ENCODE measurements at regions not wholly inside any gene's neighbourhood (a gene's known extent, or its start where the extent isn't known, plus 50 kb on each side); places are given as distances from the start of the nearest gene placed in this dataset.
"Not testable (repeated sequence)": the region's sequence is repeated elsewhere in the genome, so short reads cannot be mapped to it uniquely, and the experiment has no call there.

DNA sequence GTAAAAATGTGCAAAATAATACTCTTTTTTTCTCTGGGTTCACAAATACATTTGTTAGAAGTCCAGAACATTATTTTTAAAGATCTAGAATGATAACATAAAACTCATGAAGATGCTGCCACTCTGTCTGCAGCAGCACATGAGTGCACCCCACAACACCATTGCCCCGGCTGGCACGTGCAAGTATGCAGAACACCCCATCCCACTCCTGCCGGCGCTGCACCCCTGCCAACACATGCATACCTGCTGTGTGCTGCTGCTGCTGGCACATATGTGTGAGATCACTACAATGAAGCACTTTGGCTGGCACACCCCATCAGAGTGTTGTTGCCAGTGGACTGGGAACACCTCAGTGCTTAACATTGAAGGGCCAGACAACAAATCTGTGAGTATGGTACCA, 129.1 kb downstream of the CCT8L2 start:
- not testable (repeated sequence) for H4K5ac ChIP-seq (ENCODE audit: insufficient read length, low read depth, low read length)

GRCh38 chr22:16447451-16447850, 145.2 kb downstream of the CCT8L2 start:
- H3K4me1 Mint-ChIP-seq; H3K4me2 ChIP-seq (ENCODE audit: insufficient read depth, insufficient read length, low read length); H2BK15ac ChIP-seq (ENCODE audit: low read depth, low read length): not testable (repeated sequence)

More for the DNA sequence above, 129.1 kb downstream of the CCT8L2 start:
- not testable (repeated sequence) for H2BK20ac ChIP-seq (ENCODE audit: low read depth, low read length, poor library complexity, severe bottlenecking); H3K23me2 ChIP-seq (ENCODE audit: insufficient read length, low read depth, low read length, poor library complexity, severe bottlenecking); H3K9me3 ChIP-seq (ENCODE audit: control insufficient read depth, low read depth, low read length); H2AK5ac ChIP-seq (ENCODE audit: insufficient read length, low read length); H3K4ac ChIP-seq (ENCODE audit: low read depth, low read length); H2AFZ ChIP-seq (ENCODE audit: low read length); H3K4me2 ChIP-seq (ENCODE audit: insufficient read depth, insufficient read length, low read length); H2BK5ac ChIP-seq (ENCODE audit: insufficient read length, low read length); H4K91ac ChIP-seq (ENCODE audit: insufficient read length, low read depth, low read length); H3T11ph ChIP-seq (ENCODE audit: low read length); H3K56ac ChIP-seq (ENCODE audit: insufficient read length, low read depth, low read length); H4K20me1 ChIP-seq (ENCODE audit: control insufficient read depth, insufficient read depth, insufficient read length); H3K27me3 ChIP-seq (ENCODE audit: insufficient read depth, low read length); H3K23ac ChIP-seq (ENCODE audit: insufficient read length, low read depth, low read length); H3K4me1 Mint-ChIP-seq; H3K9ac ChIP-seq (ENCODE audit: extremely low read depth, insufficient read length, low read length); H3K4me3 Mint-ChIP-seq; H3K14ac ChIP-seq (ENCODE audit: insufficient read depth, low read length); H3K4me1 ChIP-seq (ENCODE audit: insufficient read depth, low read length); H3K27ac ChIP-seq (ENCODE audit: insufficient read length, low read depth, low read length); H3K79me1 ChIP-seq (ENCODE audit: insufficient read depth, low read depth, low read length, poor library complexity, severe bottlenecking); H4K8ac ChIP-seq (replicated peaks; ENCODE audit: insufficient read length, low read depth, low read length); H3K36me3 Mint-ChIP-seq (ENCODE audit: insufficient read depth in 1 of 3, low read depth in 3 of 3); H3K79me2 ChIP-seq (ENCODE audit: insufficient read depth, low read length); H3K27me3 Mint-ChIP-seq (ENCODE audit: low read depth); H3K18ac ChIP-seq (ENCODE audit: insufficient read length, low read depth, low read length); H2BK15ac ChIP-seq (ENCODE audit: low read depth, low read length); DNase-seq; H2BK120ac ChIP-seq (ENCODE audit: low read depth, low read length, poor library complexity, severe bottlenecking); H2BK12ac ChIP-seq (ENCODE audit: insufficient read length, low read depth, low read length); H3K27ac Mint-ChIP-seq
- WGBS (ENCODE audit: extremely low coverage, insufficient read length, low lambda C conversion rate), result no CpG with 5 or more reads among the region's 4 CpGs
- peaks cover 69% of the 10 kb centered on the region in 2 experiments for H3K9me3 Mint-ChIP-seq

More at GRCh38 chr22:16447451-16447850, 145.2 kb downstream of the CCT8L2 start:
- WGBS (ENCODE audit: extremely low coverage, insufficient read length, low lambda C conversion rate), result no CpG with 5 or more reads among the region's 7 CpGs
- H3K23me2 ChIP-seq (ENCODE audit: insufficient read length, low read depth, low read length, poor library complexity, severe bottlenecking); H3K79me1 ChIP-seq (ENCODE audit: insufficient read depth, low read depth, low read length, poor library complexity, severe bottlenecking); H3K4ac ChIP-seq (ENCODE audit: low read depth, low read length); H4K8ac ChIP-seq (replicated peaks; ENCODE audit: insufficient read length, low read depth, low read length); H3K27me3 Mint-ChIP-seq (ENCODE audit: low read depth); DNase-seq; H3T11ph ChIP-seq (ENCODE audit: low read length); H2BK12ac ChIP-seq (ENCODE audit: insufficient read length, low read depth, low read length); H4K5ac ChIP-seq (ENCODE audit: insufficient read length, low read depth, low read length); H2AFZ ChIP-seq (ENCODE audit: low read length); H4K20me1 ChIP-seq (ENCODE audit: control insufficient read depth, insufficient read depth, insufficient read length); H3K14ac ChIP-seq (ENCODE audit: insufficient read depth, low read length); H3K9ac ChIP-seq (ENCODE audit: extremely low read depth, insufficient read length, low read length); H3K18ac ChIP-seq (ENCODE audit: insufficient read length, low read depth, low read length); H3K79me2 ChIP-seq (ENCODE audit: insufficient read depth, low read length); H2AK5ac ChIP-seq (ENCODE audit: insufficient read length, low read length); H3K9me3 ChIP-seq (ENCODE audit: control insufficient read depth, low read depth, low read length); H3K27ac Mint-ChIP-seq; H3K56ac ChIP-seq (ENCODE audit: insufficient read length, low read depth, low read length); H4K91ac ChIP-seq (ENCODE audit: insufficient read length, low read depth, low read length); H3K23ac ChIP-seq (ENCODE audit: insufficient read length, low read depth, low read length); H3K4me3 Mint-ChIP-seq; H3K4me1 ChIP-seq (ENCODE audit: insufficient read depth, low read length); H2BK20ac ChIP-seq (ENCODE audit: low read depth, low read length, poor library complexity, severe bottlenecking); H3K27ac ChIP-seq (ENCODE audit: insufficient read length, low read depth, low read length); H2BK120ac ChIP-seq (ENCODE audit: low read depth, low read length, poor library complexity, severe bottlenecking); H2BK5ac ChIP-seq (ENCODE audit: insufficient read length, low read length); H3K27me3 ChIP-seq (ENCODE audit: insufficient read depth, low read length): not testable (repeated sequence)
- Mint-ChIP-seq H3K9me3 (peaks cover 78 to 84% of the 10 kb centered on the region in 2 experiments), H3K36me3 (ENCODE audit: insufficient read depth in 1 of 3, low read depth in 3 of 3) (peaks cover 0 to 11% (median 8%) of the 10 kb centered on the region in 3 experiments; a peak in 6 of 7 replicates)

Data from H9 (cell line).